HG03066 (cell line): ENCODE measurements at regions not wholly inside any gene's neighbourhood (a gene's known extent, or its start where the extent isn't known, plus 50 kb on each side); places are given as distances from the start of the nearest gene placed in this dataset.

Source experiments
- ATAC-seq: cut with Tn5 transposase; IDR thresholded peaks from one replicate; pipeline ENCODE4 v1.9.1; 2021; ENCODE audit warnings: low read depth; ENCODE audit not compliant: unreplicated experiment

GRCh38 chr4:132238697-132239096 lies 910.4 kb upstream of the PCDH10 start:
- ATAC-seq = no peak

- no peak for ATAC-seq
Observed at GRCh38 chr4:132240081-132240480, 909.0 kb upstream of the PCDH10 start.

GRCh38 chr4:132245319-132245718 lies 903.8 kb upstream of the PCDH10 start:
- no peak for ATAC-seq

GRCh38 chr4:132264176-132264575 lies 884.9 kb upstream of the PCDH10 start:
- no peak for ATAC-seq

- no peak for ATAC-seq
Observed at GRCh38 chr4:132266374-132266773, 882.7 kb upstream of the PCDH10 start.

GRCh38 chr4:132267321-132267720 lies 881.8 kb upstream of the PCDH10 start:
- no peak for ATAC-seq

GRCh38 chr4:132269303-132269990 lies 879.6 kb upstream of the PCDH10 start:
- ATAC-seq = no peak

- ATAC-seq = no peak
Observed at GRCh38 chr4:132275583-132276121, 873.4 kb upstream of the PCDH10 start.

- ATAC-seq = no peak
Observed at GRCh38 chr4:132276185-132276584, 872.9 kb upstream of the PCDH10 start.

- ATAC-seq = no peak
Observed at GRCh38 chr4:132276989-132277388, 872.1 kb upstream of the PCDH10 start.

GRCh38 chr4:132281733-132282132 lies 867.4 kb upstream of the PCDH10 start:
- ATAC-seq = no peak

- ATAC-seq = no peak
Observed at GRCh38 chr4:132284910-132285426, 864.1 kb upstream of the PCDH10 start.

GRCh38 chr4:132297346-132297745 lies 851.7 kb upstream of the PCDH10 start:
- no peak for ATAC-seq

GRCh38 chr4:132299841-132300240 lies 849.3 kb upstream of the PCDH10 start:
- no peak for ATAC-seq

GRCh38 chr4:132312521-132312920 lies 836.6 kb upstream of the PCDH10 start:
- ATAC-seq = no peak

GRCh38 chr4:132313852-132314251 lies 835.2 kb upstream of the PCDH10 start:
- no peak for ATAC-seq

- no peak for ATAC-seq
Observed at GRCh38 chr4:132316738-132317137, 832.4 kb upstream of the PCDH10 start.

GRCh38 chr4:132317923-132318322 lies 831.2 kb upstream of the PCDH10 start:
- no peak for ATAC-seq

- ATAC-seq = no peak
Observed at GRCh38 chr4:132328761-132329160, 820.3 kb upstream of the PCDH10 start.

GRCh38 chr4:132330994-132331393 lies 818.1 kb upstream of the PCDH10 start:
- ATAC-seq = no peak

GRCh38 chr4:132332932-132333723 lies 816.0 kb upstream of the PCDH10 start:
- ATAC-seq = no peak

GRCh38 chr4:132333724-132334047 lies 815.4 kb upstream of the PCDH10 start:
- ATAC-seq = no peak
